DMS114 treated with DMSO at 0.1 percent for 48 hours (cell line): ENCODE measurements at regions not wholly inside any gene's neighbourhood (a gene's known extent, or its start where the extent isn't known, plus 50 kb on each side); places are given as distances from the start of the nearest gene placed in this dataset.
A peak's percentile ranks its signal among the peaks of the same experiment; 100 is the strongest.

Experiments used
- DNase-seq: peaks from one replicate; lab custom pipeline; 2025; ENCODE audit not compliant: unreplicated experiment; lab: John Stamatoyannopoulos, UW

DNA sequence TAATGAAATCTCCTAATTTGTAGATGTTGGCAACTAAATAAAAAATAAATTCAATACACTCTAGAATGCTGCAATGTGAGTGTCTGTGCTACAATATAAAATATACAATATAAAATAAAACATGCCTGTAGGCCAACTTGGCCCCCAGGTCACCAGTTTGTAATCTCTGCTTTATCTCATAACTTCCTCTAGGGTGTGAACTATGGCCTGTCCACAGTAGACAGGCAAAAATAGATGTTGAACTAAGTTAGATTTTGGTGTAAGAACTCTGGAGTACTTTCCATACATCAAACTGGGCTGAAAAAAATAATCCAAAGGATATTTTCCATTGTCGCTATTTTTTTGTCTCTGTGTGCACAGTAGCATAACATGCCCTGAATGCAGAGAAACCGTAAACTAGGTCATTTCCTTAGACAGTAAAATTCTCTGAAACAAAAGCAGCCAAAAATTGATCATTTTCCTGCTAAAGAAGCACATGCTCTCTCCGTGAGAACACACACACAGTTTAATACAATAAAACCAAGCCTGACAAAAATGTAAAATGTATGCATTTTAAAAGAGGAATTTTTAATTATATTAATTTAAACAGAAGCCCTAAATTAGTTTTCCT is 98.5 kb upstream of the ZFP64 start:
- no peak for DNase-seq

GRCh38 chr20:52280407-52280806 is 88.8 kb upstream of the ZFP64 start:
- no peak for DNase-seq

DNA sequence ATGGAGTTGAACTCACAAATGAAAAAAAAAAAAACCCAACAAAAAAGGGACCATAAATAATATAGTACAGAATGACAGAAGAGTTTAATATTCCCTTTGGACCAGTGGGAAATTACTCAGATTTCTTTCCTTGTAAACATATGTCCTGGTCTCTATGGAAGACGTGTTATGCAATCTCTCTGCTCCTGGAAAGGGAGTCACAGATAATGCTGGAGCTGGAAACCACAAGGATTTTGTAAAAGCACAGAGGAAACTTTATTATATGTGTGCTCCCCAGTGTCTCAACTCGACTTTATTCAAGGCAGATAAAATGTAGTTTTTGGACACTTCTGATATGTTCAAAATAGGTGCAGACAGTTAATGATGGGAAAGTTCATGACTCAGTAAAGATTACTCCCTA is 88.1 kb upstream of the ZFP64 start:
- no peak for DNase-seq

- DNase-seq: no peak
These were observed 83.7 kb upstream of the ZFP64 start for GRCh38 chr20:52275181-52275691.

GRCh38 chr20:52270696-52271095 is 79.1 kb upstream of the ZFP64 start:
- DNase-seq: no peak

- no peak for DNase-seq
These were observed 78.5 kb upstream of the ZFP64 start for GRCh38 chr20:52270001-52270606.

GRCh38 chr20:52269321-52269720 is 77.7 kb upstream of the ZFP64 start:
- no peak for DNase-seq

DNA sequence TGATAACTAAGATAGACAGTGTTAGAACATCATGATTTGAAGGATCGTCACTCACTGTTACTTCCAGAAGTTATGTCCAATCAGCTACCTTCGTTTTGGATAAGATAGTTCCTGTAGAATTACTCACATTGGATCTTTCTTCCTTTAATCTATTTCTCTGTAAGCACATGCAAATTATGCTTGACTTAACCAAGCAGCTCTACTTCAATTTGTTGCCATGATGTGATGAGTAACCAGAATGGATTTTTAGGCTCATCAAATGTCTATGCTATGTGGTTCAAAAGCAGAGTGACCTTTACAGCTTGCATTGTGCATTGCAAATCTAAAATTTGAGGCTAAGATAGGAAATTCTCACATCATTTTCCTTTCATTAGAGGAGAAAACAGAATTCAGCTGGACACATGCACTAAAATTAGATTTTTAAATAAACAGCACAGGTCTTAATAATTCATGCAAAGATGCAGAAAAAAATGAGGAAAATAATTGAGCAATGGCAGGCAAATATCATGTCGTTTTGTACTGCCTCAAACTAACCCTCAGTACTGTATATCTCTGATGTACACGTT is 76.7 kb upstream of the ZFP64 start:
- no peak for DNase-seq

GRCh38 chr20:52267418-52267817 is 75.8 kb upstream of the ZFP64 start:
- no peak for DNase-seq

GRCh38 chr20:52263757-52264156 is 72.2 kb upstream of the ZFP64 start:
- DNase-seq: no peak

- DNase-seq: no peak
These were observed 70.2 kb upstream of the ZFP64 start for GRCh38 chr20:52261792-52262191.

DNA sequence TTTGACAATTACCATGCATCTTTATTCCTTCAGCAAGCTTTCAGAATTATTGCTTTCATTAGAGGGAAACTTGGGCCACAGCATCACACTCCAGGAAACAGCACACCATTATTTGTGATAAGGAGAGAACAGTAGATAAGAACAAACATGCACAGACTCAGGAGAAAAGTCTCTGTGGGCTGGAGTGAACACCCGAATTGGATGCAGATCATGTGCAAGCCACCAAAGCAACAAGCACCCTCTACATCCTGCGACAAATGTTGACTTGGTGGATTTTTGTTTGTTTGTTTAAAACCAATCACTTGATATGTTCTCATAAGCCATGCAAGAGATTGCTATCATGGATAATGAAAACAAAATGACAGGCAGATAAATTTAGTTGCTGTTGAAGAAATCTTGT is 67.7 kb upstream of the ZFP64 start:
- no peak for DNase-seq

DNA sequence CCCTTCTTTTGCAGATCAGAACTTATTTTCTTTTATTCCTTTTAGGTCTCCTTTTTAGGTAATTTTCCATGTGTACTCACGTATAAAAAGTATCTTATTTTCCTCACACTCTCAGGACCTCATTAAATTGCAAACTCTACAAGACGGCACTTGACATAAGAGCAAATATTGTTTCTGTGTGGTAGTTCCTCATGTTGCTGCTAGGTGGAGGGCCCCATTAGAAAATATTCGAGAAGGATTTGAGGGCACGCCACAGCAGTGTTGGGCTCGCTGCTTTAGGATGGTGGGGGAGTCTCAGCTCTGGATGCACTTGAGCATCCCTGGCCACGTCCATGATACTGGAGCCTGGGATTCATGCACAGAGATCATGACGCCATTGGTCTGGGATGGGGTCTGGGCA is 64.9 kb upstream of the ZFP64 start:
- DNase-seq: no peak

DNA sequence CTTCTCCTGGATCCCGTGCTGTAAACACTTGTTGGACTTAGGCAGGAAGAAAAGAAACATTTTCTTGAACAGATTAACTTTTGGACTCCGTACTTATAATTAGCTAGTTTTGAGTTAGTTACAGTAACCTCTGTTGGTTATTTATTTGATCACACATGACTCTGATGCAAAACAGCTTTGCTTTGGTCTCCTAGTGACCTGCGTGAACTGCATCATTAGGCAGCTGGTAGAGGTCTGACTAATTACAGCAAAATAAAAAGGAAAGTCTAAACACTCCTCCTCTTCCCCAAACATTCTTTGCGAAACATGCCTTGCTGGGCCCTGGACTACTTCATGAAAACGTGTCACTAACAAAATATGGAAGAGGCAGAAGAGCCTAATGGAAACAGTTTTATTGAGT is 61.1 kb upstream of the ZFP64 start:
- DNase-seq: no peak

GRCh38 chr20:52251827-52252226 is 60.2 kb upstream of the ZFP64 start:
- DNase-seq: no peak

- no peak for DNase-seq
These were observed 59.6 kb upstream of the ZFP64 start for GRCh38 chr20:52251136-52251700.

GRCh38 chr20:52247548-52247947 is 56.0 kb upstream of the ZFP64 start:
- no peak for DNase-seq

DNA sequence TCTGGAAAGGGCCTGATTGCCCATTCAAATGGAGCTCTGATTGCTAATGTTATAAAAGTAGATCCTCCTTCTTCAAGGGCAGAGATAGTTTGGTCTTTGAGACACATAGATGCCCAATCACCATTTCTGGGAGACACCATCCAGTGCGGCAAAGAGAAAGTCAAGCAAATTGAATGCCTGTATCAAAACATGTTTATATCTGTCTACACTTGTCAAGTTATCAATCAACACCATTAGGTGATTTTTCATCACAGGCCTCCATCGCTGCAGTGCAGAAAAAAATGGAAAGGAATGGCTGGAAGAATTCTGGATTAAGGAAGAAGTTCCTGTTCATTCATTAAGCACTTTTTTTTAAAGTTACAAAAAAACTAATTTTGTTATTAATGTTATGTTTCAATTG is 54.8 kb upstream of the ZFP64 start:
- DNase-seq: no peak

GRCh38 chr20:52244702-52245101 is 53.1 kb upstream of the ZFP64 start:
- DNase-seq: no peak

DNA sequence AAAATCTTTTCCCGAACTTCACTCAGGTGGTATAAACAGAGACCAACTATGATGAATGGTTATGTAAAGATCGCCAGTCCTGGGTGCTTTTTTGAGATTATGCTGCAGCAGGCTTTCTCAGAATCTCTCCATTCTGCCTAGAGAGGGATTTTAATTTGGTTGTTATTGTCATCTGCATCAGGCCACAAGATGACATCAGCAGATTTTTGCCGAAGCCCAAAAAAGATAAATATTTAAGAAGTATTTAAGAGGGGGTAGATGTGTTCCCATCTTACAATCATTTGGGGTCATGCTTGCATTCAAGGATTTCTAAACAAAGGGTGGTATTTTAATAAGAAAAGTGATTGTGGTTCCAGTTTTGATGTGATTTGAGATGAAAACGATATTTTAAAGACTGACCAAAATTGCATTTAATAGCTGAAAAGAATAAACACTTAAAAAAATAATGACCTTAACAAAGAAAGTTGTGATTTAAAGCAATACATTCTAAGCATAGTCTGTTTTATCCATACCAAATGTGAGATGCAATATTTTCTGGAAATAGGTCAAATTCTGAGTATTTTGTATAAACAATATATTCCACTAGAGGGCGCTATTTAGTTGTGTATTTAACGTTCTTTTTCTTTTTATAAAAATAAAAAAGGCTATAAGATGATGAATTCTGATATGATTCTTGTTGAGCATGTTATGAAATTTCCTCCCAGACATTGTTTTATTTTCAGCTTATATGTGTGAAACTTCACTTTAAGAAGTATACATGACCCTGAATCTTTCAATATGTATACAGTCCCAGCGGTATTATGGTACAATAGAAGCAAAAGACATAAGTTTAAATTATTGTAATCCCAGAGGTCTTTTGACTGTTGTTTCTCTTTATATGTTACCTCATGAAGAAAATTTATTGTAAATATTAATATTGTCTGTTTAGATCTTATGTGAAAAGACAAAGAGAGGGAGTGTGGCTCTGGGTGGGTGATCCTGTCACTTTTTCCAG is 51.0 kb upstream of the ZFP64 start:
- peak; percentile 48 for DNase-seq
